SU-DHL-6 (cell line): ENCODE measurements at regions not wholly inside any gene's neighbourhood (a gene's known extent, or its start where the extent isn't known, plus 50 kb on each side); places are given as distances from the start of the nearest gene placed in this dataset.

Source experiments
- CTCF ChIP-seq: fragments of 200-600 bp; sonication (generic); IDR thresholded peaks from one replicate; pipeline ENCODE4 v1.5.1; 2017; ENCODE audit warnings: antibody characterized with exemption, mild to moderate bottlenecking, low read length, moderate library complexity; ENCODE audit not compliant: insufficient read depth, poor library complexity, severe bottlenecking
- EZH2phosphoT487 ChIP-seq: fragments of 200-600 bp; sonication (generic), shearing (Covaris generic); conservative IDR thresholded peaks from 2 replicates; pipeline ENCODE4 v1.6.1; 2018; ENCODE audit warnings: mild to moderate bottlenecking, antibody characterized with exemption, low read length, moderate library complexity, mixed read lengths

GRCh38 chr3:181839039-181839915 is 127.6 kb downstream of the SOX2 start:
- TF ChIP-seq CTCF (no peak), EZH2phosphoT487 (no peak)
